Mesenchymal stem cell (in vitro differentiated cells and primary cell): ENCODE measurements at regions not wholly inside any gene's neighbourhood (a gene's known extent, or its start where the extent isn't known, plus 50 kb on each side); places are given as distances from the start of the nearest gene placed in this dataset.

Experiments used
- DNase-seq: peaks from one replicate; pipeline ENCODE4 v3.0.0-alpha.2; 2013
- H2AFZ ChIP-seq: one replicate; pipeline ENCODE4 v1.6.1; 2013; ENCODE audit warnings: low read depth, mild to moderate bottlenecking, control low read depth, inconsistent platforms, low read length, moderate library complexity
- H2AK5ac ChIP-seq: 2 replicates; pipeline ENCODE4 v1.6.1; 2013; ENCODE audit warnings: low read length, moderate library complexity, mild to moderate bottlenecking, inconsistent platforms; ENCODE audit not compliant: severe bottlenecking
- H2BK120ac ChIP-seq: one replicate; pipeline ENCODE4 v1.6.1; 2013; ENCODE audit warnings: low read depth, mild to moderate bottlenecking, inconsistent platforms, low read length, moderate library complexity
- H2BK12ac ChIP-seq, 2 experiments: one replicate each; pipeline ENCODE4 v1.6.1; 2013; ENCODE audit warnings: inconsistent platforms in 2 of 2, low read length in 2 of 2, mild to moderate bottlenecking in 2 of 2, moderate library complexity in 2 of 2, control low read depth in 1 of 2
- H2BK15ac ChIP-seq: one replicate; pipeline ENCODE4 v1.6.1; 2013; ENCODE audit warnings: mild to moderate bottlenecking, low read depth, inconsistent platforms; ENCODE audit not compliant: poor library complexity, severe bottlenecking
- H2BK5ac ChIP-seq: 2 replicates; pipeline ENCODE4 v1.6.1; 2013; ENCODE audit warnings: low read depth, mild to moderate bottlenecking, low read length, control low read depth, inconsistent platforms; ENCODE audit not compliant: poor library complexity, severe bottlenecking
- H3K14ac ChIP-seq, 2 experiments: one replicate each; pipeline ENCODE4 v1.6.1; 2013; ENCODE audit warnings: inconsistent platforms in 2 of 2, low read length in 2 of 2, control low read depth in 1 of 2, mild to moderate bottlenecking in 1 of 2, moderate library complexity in 1 of 2
- H3K18ac ChIP-seq, 2 experiments: one replicate each; pipeline ENCODE4 v1.6.1; 2013; ENCODE audit warnings: inconsistent platforms in 2 of 2, low read length in 2 of 2, control low read depth in 1 of 2, low read depth in 1 of 2, mild to moderate bottlenecking in 1 of 2
- H3K23ac ChIP-seq, 2 experiments: one replicate each; pipeline ENCODE4 v1.6.1; 2013; ENCODE audit warnings: inconsistent platforms in 2 of 2, low read length in 2 of 2, mild to moderate bottlenecking in 2 of 2, moderate library complexity in 2 of 2, control low read depth in 1 of 2
- H3K27ac ChIP-seq: 2 replicates; pipeline ENCODE4 v1.5.1; 2013; ENCODE audit warnings: mild to moderate bottlenecking, moderate library complexity, low read length, control low read depth, inconsistent platforms; ENCODE audit not compliant: poor library complexity, severe bottlenecking
- H3K27me3 ChIP-seq, 2 experiments: 2 replicates each; pipeline versions ENCODE4 v1.6.1 to v1.7.0; 2013; ENCODE audit warnings: low read length in 2 of 2, mild to moderate bottlenecking in 2 of 2, moderate library complexity in 2 of 2, control low read depth in 1 of 2, inconsistent platforms in 1 of 2; ENCODE audit not compliant: control insufficient read depth in 1 of 2, insufficient read depth in 1 of 2
- H3K36me3 ChIP-seq, 2 experiments: 2 replicates each; pipeline versions ENCODE4 v1.6.1 to v1.7.0; 2013; ENCODE audit warnings: low read length in 2 of 2, control low read depth in 1 of 2, inconsistent platforms in 1 of 2, low read depth in 1 of 2, mild to moderate bottlenecking in 1 of 2; ENCODE audit not compliant: insufficient read depth in 2 of 2, control insufficient read depth in 1 of 2
- H3K4ac ChIP-seq, 2 experiments: one replicate each; pipeline ENCODE4 v1.6.1; 2013; ENCODE audit warnings: inconsistent platforms in 2 of 2, low read length in 2 of 2, mild to moderate bottlenecking in 2 of 2, moderate library complexity in 2 of 2, control low read depth in 1 of 2, low read depth in 1 of 2
- H3K4me1 ChIP-seq: 2 replicates; pipeline ENCODE4 v1.6.1; 2013; ENCODE audit warnings: low read depth, low read length, control low read depth; ENCODE audit not compliant: control insufficient read depth, insufficient read depth
- H3K4me2 ChIP-seq: 2 replicates; pipeline ENCODE4 v1.6.1; 2013; ENCODE audit warnings: low read length, mild to moderate bottlenecking, inconsistent platforms; ENCODE audit not compliant: poor library complexity, severe bottlenecking
- H3K4me3 ChIP-seq, 2 experiments: 2 replicates each; pipeline versions ENCODE4 v1.5.1 to v1.7.0; 2013; ENCODE audit warnings: low read length in 2 of 2, mild to moderate bottlenecking in 2 of 2, control low read depth in 1 of 2, low read depth in 1 of 2; ENCODE audit not compliant: insufficient read depth in 1 of 2
- H3K79me1 ChIP-seq: replicated peaks from 2 replicates; pipeline ENCODE4 v1.6.1; 2013; ENCODE audit warnings: mild to moderate bottlenecking, control low read depth, low read length, inconsistent platforms; ENCODE audit not compliant: poor library complexity, severe bottlenecking
- H3K9ac ChIP-seq: 2 replicates; pipeline ENCODE4 v1.7.0; 2013; ENCODE audit warnings: mild to moderate bottlenecking, low read length, moderate library complexity
- H3K9me3 ChIP-seq: 2 replicates; pipeline ENCODE4 v1.7.0; 2013; ENCODE audit warnings: mild to moderate bottlenecking, low read length; ENCODE audit not compliant: control insufficient read depth
- H4K8ac ChIP-seq: one replicate; pipeline ENCODE4 v1.6.1; 2013; ENCODE audit warnings: inconsistent platforms, mild to moderate bottlenecking, low read length, moderate library complexity
- H4K91ac ChIP-seq: one replicate; pipeline ENCODE4 v1.6.1; 2013; ENCODE audit warnings: mild to moderate bottlenecking, low read length, inconsistent platforms
- WGBS: methylation state at CpG from one replicate; pipeline ENCODE4 v1.1.7; 2013; ENCODE audit warnings: mixed read lengths; 5-methylcytosine and 5-hydroxymethylcytosine counted together

DNA sequence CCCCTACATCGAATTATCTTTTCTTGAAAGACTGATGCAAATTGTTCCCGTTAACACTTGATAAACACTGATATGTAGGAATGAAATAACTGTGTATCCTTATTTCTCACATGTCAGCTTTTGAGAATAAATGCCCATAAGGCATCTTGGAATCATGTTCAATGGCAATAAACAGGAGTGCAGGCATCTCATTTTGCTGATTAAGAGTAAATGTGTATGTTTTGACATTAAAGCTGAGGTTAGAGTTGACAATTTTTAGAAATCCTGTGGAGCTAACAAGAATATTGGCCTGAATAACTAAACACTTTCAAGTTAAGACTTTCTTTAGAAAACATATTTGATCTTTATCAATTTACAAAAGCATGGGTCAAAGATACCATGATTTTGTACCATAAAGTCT lies 646.2 kb upstream of the MIR17HG start:
- Histone ChIP-seq H3K27me3 (no peaks in the 10 kb centered on the region), H2BK12ac (no peak overlapping the region), H2BK120ac (no peak overlapping the region), H3K4ac (no peak overlapping the region), H3K23ac (no peak overlapping the region), H3K36me3 (no peaks in the 10 kb centered on the region), H2BK15ac (no peak overlapping the region), H3K9me3 (no peaks in the 10 kb centered on the region), H3K14ac (no peak overlapping the region), H3K27ac (no peak overlapping the region), H3K18ac (no peak overlapping the region), H4K91ac (no peak overlapping the region), H2AK5ac (no peak overlapping the region), H3K79me1 (no peaks in the 10 kb centered on the region), H3K4me1 (no peaks in the 10 kb centered on the region), H3K4me2 (no peak overlapping the region), H2AFZ (no peak overlapping the region), H2BK5ac (no peak overlapping the region), H3K4me3 (no peak overlapping the region), H3K9ac (no peak overlapping the region), H4K8ac (no peak overlapping the region)
- DNase-seq: no peak
- 95% methylated on average over 2 of the region's 2 CpGs for WGBS

- Histone ChIP-seq H3K79me1 (no peaks in the 10 kb centered on the region), H3K27me3 (no peaks in the 10 kb centered on the region), H3K4me1 (no peaks in the 10 kb centered on the region), H2BK15ac (no peak overlapping the region), H2BK5ac (no peak overlapping the region), H4K8ac (no peak overlapping the region), H2AK5ac (no peak overlapping the region), H3K9ac (no peak overlapping the region), H4K91ac (no peak overlapping the region), H3K23ac (no peak overlapping the region), H3K18ac (no peak overlapping the region), H2AFZ (no peak overlapping the region), H3K4me3 (no peak overlapping the region), H3K27ac (no peak overlapping the region), H2BK12ac (no peak overlapping the region), H3K14ac (no peak overlapping the region), H2BK120ac (no peak overlapping the region), H3K9me3 (no peaks in the 10 kb centered on the region), H3K36me3 (no peaks in the 10 kb centered on the region), H3K4ac (no peak overlapping the region), H3K4me2 (no peak overlapping the region)
- 98% methylated on average over 4 of the region's 5 CpGs for WGBS
- DNase-seq: no peak
Observed at GRCh38 chr13:90702050-90702449, 645.4 kb upstream of the MIR17HG start.

- Histone ChIP-seq H3K27me3 (no peaks in the 10 kb centered on the region), H3K4me3 (no peak overlapping the region), H3K27ac (no peak overlapping the region), H4K8ac (no peak overlapping the region), H3K9ac (no peak overlapping the region), H2BK15ac (no peak overlapping the region), H3K9me3 (no peaks in the 10 kb centered on the region), H2BK5ac (no peak overlapping the region), H3K4me1 (no peaks in the 10 kb centered on the region), H2AK5ac (no peak overlapping the region), H3K36me3 (no peaks in the 10 kb centered on the region), H2AFZ (no peak overlapping the region), H3K18ac (no peak overlapping the region), H3K23ac (no peak overlapping the region), H3K4me2 (no peak overlapping the region), H3K79me1 (no peaks in the 10 kb centered on the region), H3K14ac (no peak overlapping the region), H2BK120ac (no peak overlapping the region), H2BK12ac (no peak overlapping the region), H4K91ac (no peak overlapping the region), H3K4ac (no peak overlapping the region)
- WGBS: 83% methylated on average over 1 of the region's 4 CpGs
- DNase-seq: no peak
Observed at GRCh38 chr13:90706631-90707030, 640.9 kb upstream of the MIR17HG start.

GRCh38 chr13:90708128-90708527 lies 639.4 kb upstream of the MIR17HG start:
- Histone ChIP-seq H3K9me3 (no peaks in the 10 kb centered on the region), H3K18ac (no peak overlapping the region), H3K4me3 (no peak overlapping the region), H4K8ac (no peak overlapping the region), H2AFZ (no peak overlapping the region), H3K36me3 (no peaks in the 10 kb centered on the region), H3K4ac (no peak overlapping the region), H3K4me2 (no peak overlapping the region), H3K27ac (no peak overlapping the region), H3K4me1 (no peaks in the 10 kb centered on the region), H2BK120ac (no peak overlapping the region), H3K9ac (no peak overlapping the region), H3K14ac (no peak overlapping the region), H2BK15ac (no peak overlapping the region), H3K23ac (no peak overlapping the region), H4K91ac (no peak overlapping the region), H2AK5ac (no peak overlapping the region), H3K27me3 (no peaks in the 10 kb centered on the region), H3K79me1 (no peaks in the 10 kb centered on the region), H2BK12ac (no peak overlapping the region), H2BK5ac (no peak overlapping the region)
- 100% methylated on average over 1 of the region's 1 CpG for WGBS
- DNase-seq: no peak
